ENCODE measurements at regions not wholly inside any gene's neighbourhood (a gene's known extent, or its start where the extent isn't known, plus 50 kb on each side); places are given as distances from the start of the nearest gene placed in this dataset.

GRCh38 chr13:107291875-107292274, 723.9 kb upstream of the ARGLU1 start:
- DNase-seq: no peak

- DNase-seq: no peak
These were observed 721.6 kb upstream of the ARGLU1 start for GRCh38 chr13:107289540-107289939.

GRCh38 chr13:107284173-107284572, 716.2 kb upstream of the ARGLU1 start:
- DNase-seq: no peak

DNA sequence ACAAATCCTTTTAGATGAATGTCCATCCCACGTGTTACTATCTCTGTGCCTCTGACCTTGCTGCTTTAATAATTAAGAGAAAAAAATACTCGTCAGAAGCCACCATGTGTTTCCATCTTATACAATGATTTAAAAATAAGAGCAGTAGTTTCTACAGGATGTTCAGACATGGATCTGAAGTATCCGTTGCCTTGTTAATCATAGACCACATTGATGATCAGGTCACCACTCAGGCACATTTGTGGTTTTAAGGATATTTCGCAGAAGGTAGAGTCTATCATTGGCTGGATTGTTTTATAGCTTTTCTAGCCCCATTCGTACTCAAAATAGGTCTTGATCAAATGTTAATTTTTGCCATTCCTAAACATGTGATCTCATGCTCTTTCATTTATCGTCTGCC, 710.0 kb upstream of the ARGLU1 start:
- DNase-seq: no peak

DNA sequence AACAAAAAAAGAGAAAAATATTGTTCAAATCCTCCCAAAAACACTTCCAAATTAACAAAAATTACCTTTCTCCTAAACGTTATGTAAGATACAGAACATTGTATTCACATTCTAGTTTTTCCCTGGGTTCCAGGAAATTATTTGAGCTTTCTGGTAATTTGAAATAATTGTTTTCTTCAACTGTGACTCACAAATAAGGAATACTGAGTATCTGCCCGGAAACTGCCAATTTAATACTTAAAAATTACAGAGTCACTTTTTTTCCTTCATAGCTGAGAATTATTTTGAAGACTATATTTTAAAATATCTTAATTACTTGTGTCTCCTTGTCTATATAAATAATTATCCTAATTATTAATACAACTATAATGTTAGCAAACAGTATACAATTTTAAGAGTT, 709.0 kb upstream of the ARGLU1 start:
- DNase-seq: no peak

DNA sequence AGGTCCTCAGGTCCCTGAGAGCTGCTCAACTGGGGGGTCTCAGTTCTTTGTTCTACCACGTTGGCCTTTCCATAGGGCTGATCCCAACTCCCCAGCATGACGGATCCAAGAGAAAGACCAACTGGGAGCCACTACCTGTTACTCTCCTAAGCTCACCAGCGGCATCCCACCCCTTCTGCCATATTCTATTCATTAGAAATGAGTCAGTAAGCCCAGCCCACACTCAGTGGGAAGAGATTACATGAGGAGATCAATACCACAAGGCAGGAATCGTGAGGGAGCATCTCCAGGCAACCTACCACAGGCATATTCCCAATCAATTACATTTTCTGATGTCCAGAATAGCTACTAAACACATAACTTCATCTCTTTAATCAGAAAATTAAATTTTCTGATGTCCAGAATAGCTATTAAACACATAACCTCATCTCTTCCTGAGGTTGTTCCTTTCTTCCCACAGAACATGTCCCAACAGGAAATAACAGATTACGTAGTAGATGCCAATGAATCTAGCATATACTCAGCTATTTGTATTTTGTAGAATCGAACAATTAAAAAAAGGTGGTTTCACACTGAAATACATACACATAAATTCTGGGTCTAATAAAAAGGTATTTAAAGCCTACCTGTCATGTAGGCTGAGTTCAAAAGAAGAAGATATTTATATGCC, 708.1 kb upstream of the ARGLU1 start:
- no peak for DNase-seq

DNA sequence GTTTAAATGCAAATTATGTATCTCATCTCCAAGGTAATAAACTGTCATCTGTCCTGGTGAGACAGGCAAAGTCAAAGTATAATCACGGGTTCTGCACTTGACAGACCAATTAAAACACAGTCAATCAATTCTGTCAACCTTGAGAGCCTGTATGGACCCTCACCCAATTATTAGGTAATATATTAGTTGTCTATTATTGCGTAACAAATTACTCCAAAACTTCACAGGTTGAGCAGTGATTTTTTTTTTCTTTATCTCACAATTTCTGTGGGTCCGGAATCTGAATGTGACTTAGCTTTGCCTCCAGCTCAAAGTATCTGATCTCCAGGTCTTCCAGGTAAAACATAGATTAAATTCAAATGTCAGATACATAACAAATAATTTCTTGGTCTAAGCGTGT, 707.4 kb upstream of the ARGLU1 start:
- no peak for DNase-seq

DNA sequence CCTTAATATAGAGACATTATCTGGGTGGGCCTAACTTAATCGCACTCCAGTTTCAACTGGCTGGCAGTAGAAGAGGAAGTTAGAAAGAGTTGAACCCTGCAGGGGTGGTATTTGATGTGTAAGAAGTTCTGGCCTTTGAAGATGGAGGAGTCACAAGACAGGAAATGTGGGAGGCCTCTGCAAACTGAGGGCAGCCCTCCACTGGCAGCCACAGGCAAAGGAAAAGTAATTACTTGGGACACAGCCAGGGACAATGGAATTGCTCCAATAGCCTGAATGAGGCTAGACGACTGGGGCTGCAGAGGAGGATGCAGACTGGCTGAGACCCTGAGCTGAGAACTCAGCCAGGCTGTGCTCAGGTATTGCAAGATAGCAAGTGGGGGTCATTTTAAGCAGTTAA, 703.3 kb upstream of the ARGLU1 start:
- DNase-seq: no peak

DNA sequence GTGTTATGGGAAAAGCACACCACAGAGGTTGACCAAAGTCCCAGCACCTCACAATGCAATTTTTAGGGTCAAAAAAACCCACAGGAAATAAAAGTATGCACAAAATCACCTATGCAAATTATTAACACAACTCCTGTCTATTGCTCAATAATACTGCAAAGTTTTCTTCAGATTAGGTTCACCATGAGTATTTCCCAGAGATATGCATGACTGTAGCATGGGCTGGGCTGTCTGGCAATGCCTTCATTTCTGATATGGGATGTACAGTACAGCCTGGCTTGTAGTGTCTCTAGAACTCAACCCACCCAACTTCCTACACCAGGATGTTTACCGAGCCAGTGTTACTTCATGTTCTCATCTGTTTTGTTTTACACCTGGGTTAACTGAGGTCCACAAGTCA, 698.7 kb upstream of the ARGLU1 start:
- no peak for DNase-seq

DNA sequence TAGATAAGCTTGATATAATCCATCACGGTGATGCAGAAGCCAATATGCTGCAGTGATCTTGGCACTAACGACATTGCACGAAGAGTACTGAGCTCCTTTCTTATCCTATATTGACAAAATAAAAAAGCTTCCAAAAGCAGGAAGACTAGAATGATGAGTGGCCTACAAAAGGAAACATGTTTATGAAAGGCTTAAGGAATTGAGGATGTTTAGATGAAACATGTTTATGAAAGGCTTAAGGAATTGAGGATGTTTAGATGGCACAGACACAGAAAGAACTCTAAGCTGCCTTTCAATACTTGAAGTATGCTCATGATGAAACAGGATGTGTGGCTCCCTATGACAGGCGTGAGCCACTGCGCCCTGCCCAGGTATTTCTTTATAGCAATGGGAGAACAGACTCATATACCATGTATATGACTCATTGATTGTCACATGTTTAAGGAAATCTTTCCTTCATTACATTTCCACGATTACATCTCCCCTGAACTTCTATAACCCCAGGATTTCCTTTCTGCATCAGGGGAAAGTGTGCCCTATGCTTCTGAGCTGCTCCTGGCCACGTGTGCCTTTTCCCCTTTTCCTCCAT, 690.8 kb upstream of the ARGLU1 start:
- DNase-seq: no peak

- DNase-seq: no peak
These were observed 686.5 kb upstream of the ARGLU1 start for GRCh38 chr13:107254392-107254791.

- no peak for DNase-seq
These were observed 684.5 kb upstream of the ARGLU1 start for GRCh38 chr13:107252428-107252827.

DNA sequence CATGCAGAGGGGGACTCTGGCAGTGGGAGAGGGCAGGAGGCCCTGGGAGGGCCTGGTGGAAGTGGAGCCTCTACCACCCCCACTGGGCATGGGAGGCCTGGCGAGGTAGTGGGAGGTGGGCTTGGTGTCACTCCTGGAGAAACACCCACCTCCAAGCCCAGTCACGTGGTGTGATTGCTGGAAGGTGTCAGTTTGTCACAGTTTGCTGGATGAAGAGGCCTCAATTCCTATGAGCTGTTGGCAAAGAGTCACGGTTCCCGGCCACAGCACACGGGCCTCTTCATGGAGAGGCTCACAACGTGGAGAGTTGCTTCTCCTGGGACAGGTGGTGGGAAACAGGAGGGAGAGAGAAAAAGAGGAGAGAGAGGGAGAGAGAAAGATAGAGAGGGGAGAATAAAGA, 684.1 kb upstream of the ARGLU1 start:
- no peak for DNase-seq

DNA sequence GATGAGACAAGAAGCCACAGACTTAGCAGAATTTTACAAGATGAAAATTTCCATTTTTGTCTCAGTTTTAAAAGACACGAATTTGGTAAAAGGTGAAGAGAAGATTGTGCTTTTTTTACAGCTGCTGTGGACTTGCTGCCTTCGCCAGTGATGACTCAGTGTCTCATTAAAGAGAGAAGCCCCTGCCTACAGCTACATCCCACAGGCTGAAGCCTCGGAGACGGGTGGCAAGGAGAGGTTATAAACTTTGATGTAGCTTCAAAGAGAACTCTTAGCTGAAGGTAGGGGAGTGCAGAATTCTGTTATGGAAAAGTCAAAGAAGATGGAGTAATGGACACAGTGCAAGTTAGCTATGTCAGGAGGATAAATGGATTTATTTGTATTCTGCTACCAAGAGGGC, 683.4 kb upstream of the ARGLU1 start:
- DNase-seq: no peak

DNA sequence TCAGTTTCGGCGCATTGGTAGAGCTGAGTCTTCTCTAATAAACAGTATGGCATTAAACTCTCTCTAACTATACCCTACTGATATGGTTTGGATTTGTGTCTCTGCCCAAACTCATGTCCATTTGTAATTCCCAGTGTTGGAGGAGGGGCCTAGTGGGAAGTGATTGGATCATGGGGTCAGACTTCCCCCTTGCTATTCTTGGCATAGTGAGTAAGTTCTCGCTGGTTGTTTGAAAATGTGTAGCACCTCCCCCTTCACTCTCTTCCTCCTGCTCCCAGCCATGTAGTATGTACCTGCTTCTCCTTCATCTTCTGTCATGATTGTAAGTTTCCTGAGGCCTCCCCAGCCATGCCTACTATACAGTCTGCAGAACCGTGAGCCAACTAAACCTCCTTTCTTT, 682.7 kb upstream of the ARGLU1 start:
- DNase-seq: no peak

GRCh38 chr13:107244241-107244640, 676.3 kb upstream of the ARGLU1 start:
- DNase-seq: no peak

DNA sequence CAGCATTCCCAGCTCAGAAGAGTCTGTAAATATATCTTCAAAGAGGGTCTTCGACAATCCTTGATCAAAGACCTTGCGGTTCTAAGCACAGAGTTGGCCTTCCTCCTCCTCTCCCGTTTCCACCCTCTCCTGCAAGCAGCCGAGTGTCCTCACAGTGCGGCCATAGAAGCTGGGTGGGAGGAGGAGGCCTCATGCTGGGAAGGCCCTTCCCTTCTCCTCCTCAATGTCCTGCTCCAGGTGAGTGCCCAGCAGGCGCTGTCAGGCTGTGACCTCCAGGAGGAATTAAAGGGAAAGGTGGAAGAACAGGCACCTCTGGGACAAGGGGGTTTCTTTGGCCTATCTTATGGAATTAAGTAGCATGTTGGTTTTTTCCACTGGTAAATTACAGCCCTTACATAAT, 674.2 kb upstream of the ARGLU1 start:
- no peak for DNase-seq

- no peak for DNase-seq
These were observed 673.4 kb upstream of the ARGLU1 start for GRCh38 chr13:107241381-107241780.

- DNase-seq: no peak
These were observed 671.3 kb upstream of the ARGLU1 start for GRCh38 chr13:107239213-107239612.

DNA sequence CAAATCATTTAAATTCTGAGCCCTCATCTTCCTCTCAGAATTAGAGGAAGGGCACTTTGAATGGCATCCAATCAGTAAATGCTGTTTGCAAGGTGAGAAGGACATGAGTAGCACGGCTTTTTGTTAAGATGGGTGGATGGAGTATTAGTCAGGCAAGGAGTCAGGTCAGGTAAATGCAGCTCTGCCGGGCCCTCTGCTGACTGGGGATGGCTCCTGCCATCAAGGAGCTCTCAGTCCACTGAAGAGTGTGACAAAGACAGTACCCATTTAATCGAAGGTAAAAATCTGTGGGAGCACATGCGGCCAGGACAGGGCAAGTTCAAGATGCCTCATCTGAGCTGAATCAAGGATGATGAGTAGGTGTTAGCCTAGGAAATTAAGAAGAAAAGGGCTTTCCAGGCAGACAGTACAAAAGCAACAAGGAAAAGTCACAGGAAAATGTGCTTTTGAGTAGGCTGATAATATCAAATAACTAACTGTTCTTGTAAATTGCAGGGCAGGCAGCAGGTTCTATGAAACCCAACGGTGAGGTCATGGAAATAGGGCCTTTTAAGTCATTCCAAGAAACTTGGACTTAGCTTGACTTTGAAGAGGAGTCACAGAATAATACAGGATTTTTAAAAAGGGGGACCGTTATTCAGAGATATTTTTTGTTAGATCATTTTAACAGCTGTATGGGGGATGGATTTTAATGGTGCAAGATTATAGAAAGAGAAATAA, 670.5 kb upstream of the ARGLU1 start:
- no peak for DNase-seq

GRCh38 chr13:107234319-107235073, 666.6 kb upstream of the ARGLU1 start:
- DNase-seq: no peak

- no peak for DNase-seq
These were observed 665.6 kb upstream of the ARGLU1 start for GRCh38 chr13:107233541-107233940.

DNA sequence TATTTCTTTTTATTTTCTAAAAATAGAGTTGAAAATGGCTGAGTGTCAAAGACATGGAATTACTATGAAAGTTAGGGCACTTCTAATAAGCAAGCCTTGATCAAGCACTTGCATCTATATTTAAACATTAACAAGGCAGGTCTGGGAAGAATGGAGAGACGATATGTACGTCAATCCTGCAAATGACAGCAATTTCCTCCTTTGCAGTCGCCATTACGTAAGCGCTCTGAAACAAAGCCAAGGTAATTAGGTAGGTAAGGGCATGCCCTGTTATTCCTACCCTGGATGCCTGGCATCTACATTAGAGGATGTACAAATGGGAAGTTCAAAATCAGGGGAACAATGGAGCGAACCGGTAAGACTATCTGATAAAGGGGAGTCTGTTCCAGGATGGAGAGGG, 664.0 kb upstream of the ARGLU1 start:
- no peak for DNase-seq

GRCh38 chr13:107223867-107224266, 655.9 kb upstream of the ARGLU1 start:
- DNase-seq: no peak

Measured in DMS 273 treated with DMSO at 0.1 percent for 48 hours (cell line).